Hypothalamus (tissue), 51 donors: ENCODE measurements at regions not wholly inside any gene's neighbourhood (a gene's known extent, or its start where the extent isn't known, plus 50 kb on each side); places are given as distances from the start of the nearest gene placed in this dataset.

ENCODE experiments used
- DNase-seq, 51 donors: peaks; one replicate each; lab custom pipeline; 2025; lab: John Stamatoyannopoulos, UW

- no peak for DNase-seq
These were observed 2314.1 kb downstream of the LRRC4C start for GRCh38 chr11:39145346-39145745.

- DNase-seq = no peak
These were observed 2314.9 kb downstream of the LRRC4C start for GRCh38 chr11:39144351-39145130.

GRCh38 chr11:39139581-39139980, 2319.9 kb downstream of the LRRC4C start:
- no peak for DNase-seq

- DNase-seq = no peak
These were observed 2338.6 kb downstream of the LRRC4C start for GRCh38 chr11:39120890-39121289.

- DNase-seq = no peak
These were observed 2345.8 kb downstream of the LRRC4C start for GRCh38 chr11:39113606-39114005.

GRCh38 chr11:39102236-39102635, 2357.2 kb downstream of the LRRC4C start:
- no peak for DNase-seq

GRCh38 chr11:39078465-39078864, 2381.0 kb downstream of the LRRC4C start:
- no peak for DNase-seq

- DNase-seq = no peak
These were observed 2421.8 kb downstream of the LRRC4C start for GRCh38 chr11:39037611-39038010.

GRCh38 chr11:39036021-39036420, 2423.4 kb downstream of the LRRC4C start:
- no peak for DNase-seq

- no peak for DNase-seq
These were observed 2423.5 kb upstream of the RAG2 start for GRCh38 chr11:39021539-39021938.

- no peak for DNase-seq
These were observed 2413.8 kb upstream of the RAG2 start for GRCh38 chr11:39011797-39012196.

GRCh38 chr11:38990841-38991240, 2392.8 kb upstream of the RAG2 start:
- DNase-seq = no peak

GRCh38 chr11:38990139-38990538, 2392.1 kb upstream of the RAG2 start:
- no peak for DNase-seq

- no peak for DNase-seq
These were observed 2390.9 kb upstream of the RAG2 start for GRCh38 chr11:38988908-38989307.

GRCh38 chr11:38972220-38972619, 2374.2 kb upstream of the RAG2 start:
- no peak for DNase-seq

- DNase-seq = no peak
These were observed 2373.1 kb upstream of the RAG2 start for GRCh38 chr11:38971141-38971540.

GRCh38 chr11:38968951-38969350, 2370.9 kb upstream of the RAG2 start:
- no peak for DNase-seq

- no peak for DNase-seq
These were observed 2354.7 kb upstream of the RAG2 start for GRCh38 chr11:38952698-38953097.

- no peak for DNase-seq
These were observed 2352.8 kb upstream of the RAG2 start for GRCh38 chr11:38950867-38951266.

- DNase-seq = no peak
These were observed 2350.4 kb upstream of the RAG2 start for GRCh38 chr11:38948392-38948791.

GRCh38 chr11:38937709-38938108, 2339.7 kb upstream of the RAG2 start:
- no peak for DNase-seq

GRCh38 chr11:38935941-38936340, 2337.9 kb upstream of the RAG2 start:
- no peak for DNase-seq

GRCh38 chr11:38927993-38928392, 2330.0 kb upstream of the RAG2 start:
- no peak for DNase-seq
